H9 (cell line): ENCODE measurements at regions not wholly inside any gene's neighbourhood (a gene's known extent, or its start where the extent isn't known, plus 50 kb on each side); places are given as distances from the start of the nearest gene placed in this dataset.

Experiments used
- DNase-seq: peaks from one replicate; pipeline ENCODE4 v3.0.0-alpha.2; 2017
- H2AFZ ChIP-seq: one replicate; pipeline ENCODE4 v1.6.1; 2013; ENCODE audit warnings: mild to moderate bottlenecking, low read length, control low read depth, moderate library complexity
- H2AK5ac ChIP-seq: 2 replicates; pipeline ENCODE4 v1.6.1; 2013; ENCODE audit warnings: low read length, control low read depth, mixed read lengths; ENCODE audit not compliant: insufficient read length
- H2BK120ac ChIP-seq: one replicate; pipeline ENCODE4 v1.6.1; 2013; ENCODE audit warnings: low read depth, mild to moderate bottlenecking, low read length, control low read depth, inconsistent platforms; ENCODE audit not compliant: poor library complexity, severe bottlenecking
- H2BK12ac ChIP-seq: 2 replicates; pipeline ENCODE4 v1.6.1; 2013; ENCODE audit warnings: low read length, control low read depth, mixed read lengths, low read depth; ENCODE audit not compliant: insufficient read length
- H2BK15ac ChIP-seq: 2 replicates; pipeline ENCODE4 v1.6.1; 2013; ENCODE audit warnings: low read depth, low read length, control low read depth
- H2BK20ac ChIP-seq: one replicate; pipeline ENCODE4 v1.6.1; 2013; ENCODE audit warnings: low read depth, mild to moderate bottlenecking, low read length, control low read depth, inconsistent platforms; ENCODE audit not compliant: poor library complexity, severe bottlenecking
- H2BK5ac ChIP-seq: 2 replicates; pipeline ENCODE4 v1.6.1; 2013; ENCODE audit warnings: low read length, control low read depth, mixed read lengths; ENCODE audit not compliant: insufficient read length
- H3K14ac ChIP-seq: 2 replicates; pipeline ENCODE4 v1.6.1; 2013; ENCODE audit warnings: low read length, control low read depth; ENCODE audit not compliant: insufficient read depth
- H3K18ac ChIP-seq: 2 replicates; pipeline ENCODE4 v1.6.1; 2013; ENCODE audit warnings: low read depth, mild to moderate bottlenecking, mixed read lengths, low read length, control low read depth; ENCODE audit not compliant: insufficient read length
- H3K23ac ChIP-seq: 2 replicates; pipeline ENCODE4 v1.6.1; 2013; ENCODE audit warnings: low read length, control low read depth, mixed read lengths, low read depth; ENCODE audit not compliant: insufficient read length
- H3K23me2 ChIP-seq: 2 replicates; pipeline ENCODE4 v1.6.1; 2013; ENCODE audit warnings: low read depth, mild to moderate bottlenecking, mixed read lengths, low read length, control low read depth; ENCODE audit not compliant: insufficient read length, poor library complexity, severe bottlenecking
- H3K27ac ChIP-seq: 2 replicates; pipeline ENCODE4 v1.5.1; 2013; ENCODE audit warnings: low read length, control low read depth, mixed read lengths, low read depth; ENCODE audit not compliant: insufficient read length
- H3K27me3 ChIP-seq: 2 replicates; pipeline ENCODE4 v1.6.1; 2013; ENCODE audit warnings: low read length, control low read depth, inconsistent platforms; ENCODE audit not compliant: insufficient read depth
- H3K4ac ChIP-seq: 2 replicates; pipeline ENCODE4 v1.6.1; 2013; ENCODE audit warnings: low read depth, mild to moderate bottlenecking, control low read depth, inconsistent platforms, low read length, moderate library complexity
- H3K4me1 ChIP-seq: 2 replicates; pipeline ENCODE4 v1.6.1; 2013; ENCODE audit warnings: low read length, control low read depth, inconsistent platforms; ENCODE audit not compliant: insufficient read depth
- H3K4me2 ChIP-seq: 2 replicates; pipeline ENCODE4 v1.6.1; 2013; ENCODE audit warnings: low read length, control low read depth, mixed read lengths; ENCODE audit not compliant: insufficient read length, insufficient read depth
- H3K56ac ChIP-seq: 2 replicates; pipeline ENCODE4 v1.6.1; 2013; ENCODE audit warnings: low read depth, mild to moderate bottlenecking, mixed read lengths, low read length, control low read depth; ENCODE audit not compliant: insufficient read length
- H3K79me1 ChIP-seq: 2 replicates; pipeline ENCODE4 v1.6.1; 2013; ENCODE audit warnings: low read depth, mild to moderate bottlenecking, moderate library complexity, low read length, control low read depth, inconsistent platforms; ENCODE audit not compliant: insufficient read depth, poor library complexity, severe bottlenecking
- H3K79me2 ChIP-seq: 2 replicates; pipeline ENCODE4 v1.6.1; 2013; ENCODE audit warnings: low read length, control low read depth, inconsistent platforms; ENCODE audit not compliant: insufficient read depth
- H3K9ac ChIP-seq: 2 replicates; pipeline ENCODE4 v1.6.1; 2013; ENCODE audit warnings: low read length, control low read depth, mixed read lengths; ENCODE audit not compliant: insufficient read length; ENCODE audit errors: extremely low read depth
- H3K9me3 ChIP-seq: one replicate; pipeline ENCODE4 v1.6.1; 2013; ENCODE audit warnings: low read depth, low read length, inconsistent platforms; ENCODE audit not compliant: control insufficient read depth
- H3T11ph ChIP-seq: one replicate; pipeline ENCODE4 v1.6.1; 2013; ENCODE audit warnings: mild to moderate bottlenecking, low read length, control low read depth, inconsistent platforms
- H4K20me1 ChIP-seq: one replicate; pipeline ENCODE4 v1.6.1; 2013; ENCODE audit not compliant: control insufficient read depth, insufficient read length, insufficient read depth
- H4K5ac ChIP-seq: 2 replicates; pipeline ENCODE4 v1.6.1; 2013; ENCODE audit warnings: low read depth, mild to moderate bottlenecking, mixed read lengths, low read length, control low read depth; ENCODE audit not compliant: insufficient read length
- H4K8ac ChIP-seq: replicated peaks from 2 replicates; pipeline ENCODE4 v1.6.1; 2013; ENCODE audit warnings: low read length, control low read depth, mixed read lengths, low read depth; ENCODE audit not compliant: insufficient read length
- H4K91ac ChIP-seq: 2 replicates; pipeline ENCODE4 v1.6.1; 2013; ENCODE audit warnings: low read depth, mild to moderate bottlenecking, moderate library complexity, mixed read lengths, low read length, control low read depth; ENCODE audit not compliant: insufficient read length
- H3K27ac Mint-ChIP-seq, 3 experiments: 2 replicates in 2 of 3; 3 replicates in 1 of 3; pipeline ENCODE4 v1.8.0; 2020 to 2021; ENCODE audit warnings: mixed read lengths in 3 of 3, mild to moderate bottlenecking in 1 of 3, moderate library complexity in 1 of 3
- H3K27me3 Mint-ChIP-seq: 2 replicates; pipeline ENCODE4 v1.8.0; 2021; ENCODE audit warnings: low read depth, mild to moderate bottlenecking, moderate library complexity, mixed read lengths
- H3K36me3 Mint-ChIP-seq, 3 experiments: 2 replicates in 2 of 3; 3 replicates in 1 of 3; pipeline ENCODE4 v1.8.0; 2020 to 2021; ENCODE audit warnings: low read depth in 3 of 3, mixed read lengths in 3 of 3; ENCODE audit not compliant: insufficient read depth in 1 of 3
- H3K4me1 Mint-ChIP-seq, 2 experiments: 2 replicates each; pipeline ENCODE4 v1.8.0; 2020; ENCODE audit warnings: mixed read lengths in 2 of 2
- H3K4me3 Mint-ChIP-seq, 2 experiments: 2 replicates in 1 of 2; 3 replicates in 1 of 2; pipeline ENCODE4 v1.8.0; 2020 to 2021; ENCODE audit warnings: mild to moderate bottlenecking in 2 of 2, mixed read lengths in 2 of 2, moderate library complexity in 1 of 2
- H3K9me3 Mint-ChIP-seq, 2 experiments: 2 replicates in 1 of 2; 3 replicates in 1 of 2; pipeline ENCODE4 v1.8.0; 2020; ENCODE audit warnings: mild to moderate bottlenecking in 2 of 2, mixed read lengths in 2 of 2, moderate library complexity in 1 of 2
- CTCF ChIP-seq: fragments of 200-600 bp; sonication (generic); conservative IDR thresholded peaks from 3 replicates; pipeline ENCODE4 v1.8.0; 2021; ENCODE audit warnings: antibody characterized with exemption, mild to moderate bottlenecking
- WGBS: extraction: QIAGEN DNeasy Blood & Tissue Kit; methylation state at CpG from one replicate; pipeline ENCODE4 v1.1.7; 2013; ENCODE audit warnings: missing lambda C conversion rate, low lambda C conversion rate, mixed read lengths; ENCODE audit not compliant: insufficient read length; ENCODE audit errors: extremely low coverage; 5-methylcytosine and 5-hydroxymethylcytosine counted together

DNA sequence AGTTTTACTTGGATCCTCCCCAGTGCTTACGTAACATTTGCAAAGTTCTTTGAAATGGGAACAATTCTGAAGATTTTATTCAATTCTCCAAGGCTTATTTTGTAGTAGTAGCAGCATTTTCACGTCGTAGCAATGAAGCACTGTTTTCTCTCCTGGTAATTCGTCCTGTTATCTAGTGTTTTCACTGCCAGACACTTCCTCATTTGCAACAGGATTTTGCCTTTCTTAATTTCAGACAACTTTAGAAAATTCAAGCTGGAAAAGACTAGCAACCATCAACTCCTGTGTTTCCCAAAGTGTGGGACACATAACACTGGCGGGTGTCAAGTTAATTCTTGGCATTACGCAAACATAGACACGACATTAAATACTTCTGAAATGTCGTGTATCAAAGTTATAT lies 131.6 kb downstream of the CHD9NB start:
- no peak overlapping the region for H3K27ac Mint-ChIP-seq
- no peak overlapping the region for H3T11ph ChIP-seq
- no peaks in the 10 kb centered on the region for H3K9me3 Mint-ChIP-seq
- no peaks in the 10 kb centered on the region for H3K79me2 ChIP-seq
- no peak overlapping the region for H3K14ac ChIP-seq
- no peaks in the 10 kb centered on the region for H3K27me3 ChIP-seq
- no peak overlapping the region for H3K9ac ChIP-seq
- H3K4me3 Mint-ChIP-seq, result no peak overlapping the region
- H3K4me1 ChIP-seq, result no peaks in the 10 kb centered on the region
- H2BK20ac ChIP-seq, result no peak overlapping the region
- no peaks in the 10 kb centered on the region for H4K20me1 ChIP-seq
- H3K18ac ChIP-seq, result no peak overlapping the region
- H3K4me1 Mint-ChIP-seq, result peaks cover 0 to 3% of the 10 kb centered on the region in 2 experiments; a peak in 3 of 4 replicates
- no CpG with 5 or more reads among the region's 8 CpGs for WGBS
- no peak overlapping the region for H2BK12ac ChIP-seq
- no peaks in the 10 kb centered on the region for H3K27me3 Mint-ChIP-seq
- no peak overlapping the region for H2AK5ac ChIP-seq
- H3K4me2 ChIP-seq, result no peak overlapping the region
- no peak overlapping the region for H3K27ac ChIP-seq
- no peak for DNase-seq
- H3K36me3 Mint-ChIP-seq, result no peaks in the 10 kb centered on the region
- H2BK5ac ChIP-seq, result no peak overlapping the region
- TF ChIP-seq CTCF, result no peak
- no peak overlapping the region for H4K5ac ChIP-seq
- H3K23ac ChIP-seq, result no peak overlapping the region
- no peaks in the 10 kb centered on the region for H3K23me2 ChIP-seq
- H2BK120ac ChIP-seq, result no peak overlapping the region
- H3K56ac ChIP-seq, result no peak overlapping the region
- H2BK15ac ChIP-seq, result no peak overlapping the region
- no peaks in the 10 kb centered on the region for H3K9me3 ChIP-seq
- H4K8ac ChIP-seq, result no peak overlapping the region
- no peaks in the 10 kb centered on the region for H3K79me1 ChIP-seq
- no peak overlapping the region for H2AFZ ChIP-seq
- no peak overlapping the region for H4K91ac ChIP-seq
- H3K4ac ChIP-seq, result no peak overlapping the region
